GM10248 (cell line): ENCODE measurements at regions not wholly inside any gene's neighbourhood (a gene's known extent, or its start where the extent isn't known, plus 50 kb on each side); places are given as distances from the start of the nearest gene placed in this dataset.

Source experiments
- CTCF ChIA-PET: fragments of 300-600 bp; sonication (Branson Sonifier 250); formaldehyde crosslinking; extraction: SDS; loops from one replicate; lab custom pipeline; 2021; ENCODE audit warnings: antibody characterized with exemption; lab: Yijun Ruan, JAX
- POLR2A ChIA-PET: fragments of 350-650 bp; sonication (Branson Sonifier 250); formaldehyde crosslinking; extraction: SDS; loops from one replicate; lab custom pipeline; 2020; ENCODE audit warnings: antibody characterized with exemption; lab: Yijun Ruan, JAX
- DNase-seq: peaks from one replicate; pipeline ENCODE4 v3.0.0; 2012; ENCODE audit errors: extremely low spot score
- TF ChIP-seq, protein P1 (sequence below): IDR thresholded peaks from 2 replicates; pipeline ENCODE4 v1.5.1; 2012; ENCODE audit warnings: mild to moderate bottlenecking, low read depth; ENCODE audit errors: extremely low read depth, missing control alignments, control extremely low read depth

DNA sequence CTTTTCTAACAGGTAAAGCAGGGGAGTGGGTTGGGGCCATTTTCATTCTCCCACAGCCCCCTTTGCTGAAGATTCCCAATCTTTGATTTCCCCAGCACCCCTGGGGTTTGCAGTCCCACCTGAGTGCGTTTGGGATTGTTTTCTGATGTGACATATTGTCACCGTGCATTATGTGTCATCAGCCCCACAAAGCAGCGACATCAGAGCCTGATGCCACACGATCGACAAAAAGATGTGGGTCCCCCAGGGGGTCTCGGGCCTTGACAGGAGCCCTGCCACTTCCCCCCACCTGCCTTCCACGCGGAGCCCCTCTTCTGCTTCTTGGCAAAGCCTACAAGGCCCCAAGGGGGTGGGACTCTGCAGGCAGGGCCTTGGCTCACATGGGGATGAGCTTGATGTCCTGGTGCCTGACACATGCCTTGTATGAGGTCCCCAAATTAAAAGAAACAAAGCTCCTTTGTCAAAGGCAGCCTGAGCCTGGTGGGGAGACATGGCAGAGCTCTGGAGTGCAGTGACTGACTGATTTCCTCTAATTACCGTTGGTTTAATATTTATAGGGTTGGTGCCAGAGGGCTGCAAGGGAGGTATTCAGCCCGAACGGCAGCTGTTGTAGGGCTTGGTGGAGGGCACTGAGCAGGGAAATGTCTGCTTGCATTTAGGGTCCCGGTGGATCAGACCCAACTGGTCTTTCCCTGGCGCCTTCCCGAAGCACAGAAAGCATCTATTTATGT, 149.2 kb downstream of the MIAT start:
- TF ChIP-seq, protein P1, sequence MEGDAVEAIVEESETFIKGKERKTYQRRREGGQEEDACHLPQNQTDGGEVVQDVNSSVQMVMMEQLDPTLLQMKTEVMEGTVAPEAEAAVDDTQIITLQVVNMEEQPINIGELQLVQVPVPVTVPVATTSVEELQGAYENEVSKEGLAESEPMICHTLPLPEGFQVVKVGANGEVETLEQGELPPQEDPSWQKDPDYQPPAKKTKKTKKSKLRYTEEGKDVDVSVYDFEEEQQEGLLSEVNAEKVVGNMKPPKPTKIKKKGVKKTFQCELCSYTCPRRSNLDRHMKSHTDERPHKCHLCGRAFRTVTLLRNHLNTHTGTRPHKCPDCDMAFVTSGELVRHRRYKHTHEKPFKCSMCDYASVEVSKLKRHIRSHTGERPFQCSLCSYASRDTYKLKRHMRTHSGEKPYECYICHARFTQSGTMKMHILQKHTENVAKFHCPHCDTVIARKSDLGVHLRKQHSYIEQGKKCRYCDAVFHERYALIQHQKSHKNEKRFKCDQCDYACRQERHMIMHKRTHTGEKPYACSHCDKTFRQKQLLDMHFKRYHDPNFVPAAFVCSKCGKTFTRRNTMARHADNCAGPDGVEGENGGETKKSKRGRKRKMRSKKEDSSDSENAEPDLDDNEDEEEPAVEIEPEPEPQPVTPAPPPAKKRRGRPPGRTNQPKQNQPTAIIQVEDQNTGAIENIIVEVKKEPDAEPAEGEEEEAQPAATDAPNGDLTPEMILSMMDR = no peak
- ChIA-PET POLR2A (no interaction called here), CTCF (interaction anchor here (1.0 to 1.4 kb wide), 2 partner anchors 11 to 16 kb away, joined by 3 read pairs; no protein-coding TSS in a partner anchor)
- no peak for DNase-seq

DNA sequence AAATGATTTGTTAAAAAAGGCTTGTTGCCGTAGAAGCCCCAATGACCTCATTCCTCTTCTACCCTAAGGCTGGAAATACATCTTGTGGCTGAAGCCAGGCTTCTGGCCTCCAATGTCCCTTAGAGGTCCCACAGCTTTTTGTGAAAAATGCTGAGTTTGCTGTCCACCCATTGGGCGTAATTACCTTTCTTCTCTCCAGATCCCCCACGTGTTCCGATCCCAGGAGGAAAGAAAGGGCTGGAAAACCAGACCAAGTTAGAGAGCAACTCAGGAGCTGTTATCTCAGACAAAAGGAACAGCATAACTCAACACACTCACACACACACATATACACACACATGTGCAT, 154.2 kb downstream of the MIAT start:
- no peak for DNase-seq
- ChIA-PET POLR2A (no interaction called here), CTCF (interaction anchor here (1.0 kb wide), 1 partner anchor 10 kb away, joined by 3 read pairs; no protein-coding TSS in a partner anchor)
- TF ChIP-seq, protein P1 = no peak

- POLR2A ChIA-PET = no interaction called here
- no peak for DNase-seq
- CTCF ChIA-PET = interaction anchor here (1.0 kb wide), 1 partner anchor 8 kb away, joined by 3 read pairs; no protein-coding TSS in a partner anchor
- TF ChIP-seq, protein P1 = no peak
Observed at GRCh38 chr22:26812731-26813130, 155.3 kb downstream of the MIAT start.

DNA sequence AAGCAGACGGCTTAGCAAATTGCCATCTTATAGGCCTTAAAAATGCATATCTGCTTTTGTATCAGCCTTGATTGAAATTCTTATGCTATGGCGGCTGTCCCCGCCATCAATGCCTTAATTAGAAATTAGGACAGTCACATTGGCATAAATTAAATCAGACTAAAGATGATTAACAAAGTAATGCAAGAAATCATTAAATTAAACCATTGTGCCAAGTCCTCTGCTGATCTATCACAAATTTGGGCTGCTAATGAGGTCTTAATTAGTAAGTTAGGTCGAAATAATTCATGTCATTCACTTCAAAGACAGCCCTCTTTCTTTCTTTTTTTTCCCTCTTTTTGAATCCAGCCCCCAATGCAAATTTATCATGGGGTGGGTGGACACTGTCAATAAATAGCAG, 159.3 kb downstream of the MIAT start:
- CTCF ChIA-PET = no interaction called here
- DNase-seq = no peak
- TF ChIP-seq, protein P1 = no peak

DNA sequence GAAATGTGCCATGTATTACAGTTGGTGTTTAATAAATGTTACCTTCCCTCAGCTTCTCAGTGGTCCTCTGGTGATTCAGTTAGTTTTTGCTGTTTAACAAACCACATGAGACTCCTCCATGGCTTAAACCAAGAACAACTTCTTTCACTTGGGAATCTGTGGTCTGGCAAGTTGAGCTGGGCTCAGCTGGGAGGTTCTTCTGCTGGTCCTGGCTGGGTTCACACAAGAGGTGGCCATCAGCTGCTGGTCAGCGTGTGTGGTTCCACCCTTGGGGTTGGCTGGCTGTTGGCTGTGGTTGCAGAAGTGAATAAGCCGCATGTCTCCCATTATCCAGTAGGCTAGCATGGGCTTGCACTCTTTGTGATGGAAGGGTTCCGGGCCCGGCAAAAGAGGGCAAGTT, 160.5 kb downstream of the MIAT start:
- TF ChIP-seq, protein P1 = no peak
- ChIA-PET CTCF (interaction anchor here (0.7 kb wide), 1 partner anchor 487 kb away, joined by 3 read pairs; no protein-coding TSS in a partner anchor), POLR2A (no interaction called here)
- DNase-seq = no peak

More for the DNA sequence above, 159.3 kb downstream of the MIAT start:
- POLR2A ChIA-PET = no interaction called here

- CTCF ChIA-PET = interaction anchor here (1.4 kb wide), 1 partner anchor 10 kb away, joined by 3 read pairs; no protein-coding TSS in a partner anchor
- DNase-seq = no peak
- TF ChIP-seq, protein P1 = no peak
- POLR2A ChIA-PET = no interaction called here
Observed at GRCh38 chr22:26821854-26822253, 164.5 kb downstream of the MIAT start.
